H9 (cell line): ENCODE measurements at regions not wholly inside any gene's neighbourhood (a gene's known extent, or its start where the extent isn't known, plus 50 kb on each side); places are given as distances from the start of the nearest gene placed in this dataset.

Source experiments
- DNase-seq: peaks from one replicate; pipeline ENCODE4 v3.0.0-alpha.2; 2017
- H2AFZ ChIP-seq: one replicate; pipeline ENCODE4 v1.6.1; 2013; ENCODE audit warnings: mild to moderate bottlenecking, low read length, control low read depth, moderate library complexity
- H2AK5ac ChIP-seq: 2 replicates; pipeline ENCODE4 v1.6.1; 2013; ENCODE audit warnings: low read length, control low read depth, mixed read lengths; ENCODE audit not compliant: insufficient read length
- H2BK120ac ChIP-seq: one replicate; pipeline ENCODE4 v1.6.1; 2013; ENCODE audit warnings: low read depth, mild to moderate bottlenecking, low read length, control low read depth, inconsistent platforms; ENCODE audit not compliant: poor library complexity, severe bottlenecking
- H2BK12ac ChIP-seq: 2 replicates; pipeline ENCODE4 v1.6.1; 2013; ENCODE audit warnings: low read length, control low read depth, mixed read lengths, low read depth; ENCODE audit not compliant: insufficient read length
- H2BK15ac ChIP-seq: 2 replicates; pipeline ENCODE4 v1.6.1; 2013; ENCODE audit warnings: low read depth, low read length, control low read depth
- H2BK20ac ChIP-seq: one replicate; pipeline ENCODE4 v1.6.1; 2013; ENCODE audit warnings: low read depth, mild to moderate bottlenecking, low read length, control low read depth, inconsistent platforms; ENCODE audit not compliant: poor library complexity, severe bottlenecking
- H2BK5ac ChIP-seq: 2 replicates; pipeline ENCODE4 v1.6.1; 2013; ENCODE audit warnings: low read length, control low read depth, mixed read lengths; ENCODE audit not compliant: insufficient read length
- H3K14ac ChIP-seq: 2 replicates; pipeline ENCODE4 v1.6.1; 2013; ENCODE audit warnings: low read length, control low read depth; ENCODE audit not compliant: insufficient read depth
- H3K18ac ChIP-seq: 2 replicates; pipeline ENCODE4 v1.6.1; 2013; ENCODE audit warnings: low read depth, mild to moderate bottlenecking, mixed read lengths, low read length, control low read depth; ENCODE audit not compliant: insufficient read length
- H3K23ac ChIP-seq: 2 replicates; pipeline ENCODE4 v1.6.1; 2013; ENCODE audit warnings: low read length, control low read depth, mixed read lengths, low read depth; ENCODE audit not compliant: insufficient read length
- H3K23me2 ChIP-seq: 2 replicates; pipeline ENCODE4 v1.6.1; 2013; ENCODE audit warnings: low read depth, mild to moderate bottlenecking, mixed read lengths, low read length, control low read depth; ENCODE audit not compliant: insufficient read length, poor library complexity, severe bottlenecking
- H3K27ac ChIP-seq: 2 replicates; pipeline ENCODE4 v1.5.1; 2013; ENCODE audit warnings: low read length, control low read depth, mixed read lengths, low read depth; ENCODE audit not compliant: insufficient read length
- H3K27me3 ChIP-seq: 2 replicates; pipeline ENCODE4 v1.6.1; 2013; ENCODE audit warnings: low read length, control low read depth, inconsistent platforms; ENCODE audit not compliant: insufficient read depth
- H3K4ac ChIP-seq: 2 replicates; pipeline ENCODE4 v1.6.1; 2013; ENCODE audit warnings: low read depth, mild to moderate bottlenecking, control low read depth, inconsistent platforms, low read length, moderate library complexity
- H3K4me1 ChIP-seq: 2 replicates; pipeline ENCODE4 v1.6.1; 2013; ENCODE audit warnings: low read length, control low read depth, inconsistent platforms; ENCODE audit not compliant: insufficient read depth
- H3K4me2 ChIP-seq: 2 replicates; pipeline ENCODE4 v1.6.1; 2013; ENCODE audit warnings: low read length, control low read depth, mixed read lengths; ENCODE audit not compliant: insufficient read length, insufficient read depth
- H3K56ac ChIP-seq: 2 replicates; pipeline ENCODE4 v1.6.1; 2013; ENCODE audit warnings: low read depth, mild to moderate bottlenecking, mixed read lengths, low read length, control low read depth; ENCODE audit not compliant: insufficient read length
- H3K79me1 ChIP-seq: 2 replicates; pipeline ENCODE4 v1.6.1; 2013; ENCODE audit warnings: low read depth, mild to moderate bottlenecking, moderate library complexity, low read length, control low read depth, inconsistent platforms; ENCODE audit not compliant: insufficient read depth, poor library complexity, severe bottlenecking
- H3K79me2 ChIP-seq: 2 replicates; pipeline ENCODE4 v1.6.1; 2013; ENCODE audit warnings: low read length, control low read depth, inconsistent platforms; ENCODE audit not compliant: insufficient read depth
- H3K9ac ChIP-seq: 2 replicates; pipeline ENCODE4 v1.6.1; 2013; ENCODE audit warnings: low read length, control low read depth, mixed read lengths; ENCODE audit not compliant: insufficient read length; ENCODE audit errors: extremely low read depth
- H3K9me3 ChIP-seq: one replicate; pipeline ENCODE4 v1.6.1; 2013; ENCODE audit warnings: low read depth, low read length, inconsistent platforms; ENCODE audit not compliant: control insufficient read depth
- H3T11ph ChIP-seq: one replicate; pipeline ENCODE4 v1.6.1; 2013; ENCODE audit warnings: mild to moderate bottlenecking, low read length, control low read depth, inconsistent platforms
- H4K20me1 ChIP-seq: one replicate; pipeline ENCODE4 v1.6.1; 2013; ENCODE audit not compliant: control insufficient read depth, insufficient read length, insufficient read depth
- H4K5ac ChIP-seq: 2 replicates; pipeline ENCODE4 v1.6.1; 2013; ENCODE audit warnings: low read depth, mild to moderate bottlenecking, mixed read lengths, low read length, control low read depth; ENCODE audit not compliant: insufficient read length
- H4K8ac ChIP-seq: replicated peaks from 2 replicates; pipeline ENCODE4 v1.6.1; 2013; ENCODE audit warnings: low read length, control low read depth, mixed read lengths, low read depth; ENCODE audit not compliant: insufficient read length
- H4K91ac ChIP-seq: 2 replicates; pipeline ENCODE4 v1.6.1; 2013; ENCODE audit warnings: low read depth, mild to moderate bottlenecking, moderate library complexity, mixed read lengths, low read length, control low read depth; ENCODE audit not compliant: insufficient read length
- H3K27ac Mint-ChIP-seq, 3 experiments: 2 replicates in 2 of 3; 3 replicates in 1 of 3; pipeline ENCODE4 v1.8.0; 2020 to 2021; ENCODE audit warnings: mixed read lengths in 3 of 3, mild to moderate bottlenecking in 1 of 3, moderate library complexity in 1 of 3
- H3K27me3 Mint-ChIP-seq: 2 replicates; pipeline ENCODE4 v1.8.0; 2021; ENCODE audit warnings: low read depth, mild to moderate bottlenecking, moderate library complexity, mixed read lengths
- H3K36me3 Mint-ChIP-seq, 3 experiments: 2 replicates in 2 of 3; 3 replicates in 1 of 3; pipeline ENCODE4 v1.8.0; 2020 to 2021; ENCODE audit warnings: low read depth in 3 of 3, mixed read lengths in 3 of 3; ENCODE audit not compliant: insufficient read depth in 1 of 3
- H3K4me1 Mint-ChIP-seq, 2 experiments: 2 replicates each; pipeline ENCODE4 v1.8.0; 2020; ENCODE audit warnings: mixed read lengths in 2 of 2
- H3K4me3 Mint-ChIP-seq, 2 experiments: 2 replicates in 1 of 2; 3 replicates in 1 of 2; pipeline ENCODE4 v1.8.0; 2020 to 2021; ENCODE audit warnings: mild to moderate bottlenecking in 2 of 2, mixed read lengths in 2 of 2, moderate library complexity in 1 of 2
- H3K9me3 Mint-ChIP-seq, 2 experiments: 2 replicates in 1 of 2; 3 replicates in 1 of 2; pipeline ENCODE4 v1.8.0; 2020; ENCODE audit warnings: mild to moderate bottlenecking in 2 of 2, mixed read lengths in 2 of 2, moderate library complexity in 1 of 2
- CTCF ChIP-seq: fragments of 200-600 bp; sonication (generic); conservative IDR thresholded peaks from 3 replicates; pipeline ENCODE4 v1.8.0; 2021; ENCODE audit warnings: antibody characterized with exemption, mild to moderate bottlenecking
- WGBS: extraction: QIAGEN DNeasy Blood & Tissue Kit; methylation state at CpG from one replicate; pipeline ENCODE4 v1.1.7; 2013; ENCODE audit warnings: missing lambda C conversion rate, low lambda C conversion rate, mixed read lengths; ENCODE audit not compliant: insufficient read length; ENCODE audit errors: extremely low coverage; 5-methylcytosine and 5-hydroxymethylcytosine counted together

- no peak overlapping the region for H3K18ac ChIP-seq
- no peak overlapping the region for H3K14ac ChIP-seq
- no peak for TF ChIP-seq CTCF
- H2BK20ac ChIP-seq = no peak overlapping the region
- H2BK15ac ChIP-seq = no peak overlapping the region
- H3K9ac ChIP-seq = no peak overlapping the region
- no peaks in the 10 kb centered on the region for H3K27me3 ChIP-seq
- no peaks in the 10 kb centered on the region for H3K9me3 ChIP-seq
- H4K20me1 ChIP-seq = no peaks in the 10 kb centered on the region
- H3K79me2 ChIP-seq = no peaks in the 10 kb centered on the region
- DNase-seq = no peak
- H3K27me3 Mint-ChIP-seq = no peaks in the 10 kb centered on the region
- WGBS = no CpG with 5 or more reads among the region's 3 CpGs
- H2AK5ac ChIP-seq = no peak overlapping the region
- no peak overlapping the region for H4K5ac ChIP-seq
- no peak overlapping the region for H3K4me3 Mint-ChIP-seq
- no peaks in the 10 kb centered on the region for H3K23me2 ChIP-seq
- H3K36me3 Mint-ChIP-seq = no peaks in the 10 kb centered on the region
- H4K8ac ChIP-seq = no peak overlapping the region
- no peaks in the 10 kb centered on the region for H3K79me1 ChIP-seq
- H3K56ac ChIP-seq = no peak overlapping the region
- H2BK120ac ChIP-seq = no peak overlapping the region
- H2BK12ac ChIP-seq = no peak overlapping the region
- no peak overlapping the region for H4K91ac ChIP-seq
- no peak overlapping the region for H3K4ac ChIP-seq
- no peak overlapping the region for H2BK5ac ChIP-seq
- no peak overlapping the region for H3K4me2 ChIP-seq
- H2AFZ ChIP-seq = no peak overlapping the region
- H3K27ac ChIP-seq = no peak overlapping the region
- H3K23ac ChIP-seq = no peak overlapping the region
- no peaks in the 10 kb centered on the region for H3K4me1 Mint-ChIP-seq
- H3T11ph ChIP-seq = no peak overlapping the region
- H3K27ac Mint-ChIP-seq = no peak overlapping the region
- no peaks in the 10 kb centered on the region for H3K4me1 ChIP-seq
- peaks cover 0 to 2% of the 10 kb centered on the region in 2 experiments; a peak in 1 of 5 replicates for H3K9me3 Mint-ChIP-seq
Observed at GRCh38 chr11:28401446-28401845, 293.3 kb downstream of the METTL15 start.
